ENCODE measurements at regions not wholly inside any gene's neighbourhood (a gene's known extent, or its start where the extent isn't known, plus 50 kb on each side); places are given as distances from the start of the nearest gene placed in this dataset.

DNA sequence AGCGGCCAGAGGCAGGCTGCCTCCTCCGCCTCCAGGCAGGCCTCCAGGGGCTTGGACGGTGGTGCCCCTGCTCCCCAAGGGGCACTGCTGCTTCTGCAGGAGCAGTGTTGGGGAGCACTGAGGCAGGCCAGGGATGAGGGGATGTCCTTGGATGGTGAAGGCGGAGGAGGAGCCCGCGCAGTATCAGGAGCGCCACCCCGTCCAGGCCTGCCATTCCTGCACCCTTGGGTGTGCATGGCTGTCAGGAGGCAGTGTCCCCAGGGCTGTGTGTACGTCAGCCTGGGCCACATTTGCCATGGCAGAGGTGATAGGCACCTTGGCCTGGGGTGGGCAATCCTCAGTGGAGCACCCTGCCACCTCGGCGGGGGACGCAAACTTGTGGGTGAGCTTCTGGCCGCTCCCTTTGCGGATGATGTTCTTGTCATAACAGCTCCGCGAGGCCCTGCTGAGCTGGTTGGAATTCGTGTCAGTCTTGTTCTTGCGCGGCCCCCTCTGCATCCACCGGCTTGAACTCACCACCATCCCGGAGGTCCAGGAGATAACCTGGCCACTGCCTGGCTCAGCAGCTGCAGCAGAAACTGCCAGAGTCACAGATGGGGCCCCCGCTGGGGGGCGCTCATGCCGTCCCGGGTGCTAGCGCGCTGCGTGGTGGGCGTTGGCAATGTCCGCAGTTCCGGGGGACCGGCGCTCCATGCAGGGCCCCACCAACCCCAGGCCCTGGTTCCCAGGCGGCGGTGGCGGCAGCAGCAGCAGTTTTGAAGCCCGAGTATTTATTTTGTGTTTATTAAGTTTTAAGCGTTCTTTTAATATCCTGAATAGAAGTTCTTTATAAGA lies 182.3 kb upstream of the ADCY1 start:
- TF ChIP-seq ARNTL (CRISPR knock-in tag; IDR thresholded peaks at IDR 0.05; ENCODE audit: borderline replicate concordance, low read depth) (no peak), ZNF8 (CRISPR knock-in tag; IDR thresholded peaks at IDR 0.05) (no peak), RARB (CRISPR knock-in tag; IDR thresholded peaks at IDR 0.05) (no peak), TOX (CRISPR knock-in tag; IDR thresholded peaks at IDR 0.05; ENCODE audit: borderline replicate concordance) (no peak), ESRRG (CRISPR knock-in tag; IDR thresholded peaks at IDR 0.05) (no peak), ZFP30 (CRISPR knock-in tag; IDR thresholded peaks at IDR 0.05) (no peak), BACH2 (CRISPR knock-in tag; IDR thresholded peaks at IDR 0.05; ENCODE audit: borderline replicate concordance) (no peak), OSR1 (CRISPR knock-in tag; IDR thresholded peaks at IDR 0.05) (no peak), PPARA (CRISPR knock-in tag; IDR thresholded peaks at IDR 0.05; ENCODE audit: borderline replicate concordance) (no peak)
- TF ChIP-seq, protein P1, sequence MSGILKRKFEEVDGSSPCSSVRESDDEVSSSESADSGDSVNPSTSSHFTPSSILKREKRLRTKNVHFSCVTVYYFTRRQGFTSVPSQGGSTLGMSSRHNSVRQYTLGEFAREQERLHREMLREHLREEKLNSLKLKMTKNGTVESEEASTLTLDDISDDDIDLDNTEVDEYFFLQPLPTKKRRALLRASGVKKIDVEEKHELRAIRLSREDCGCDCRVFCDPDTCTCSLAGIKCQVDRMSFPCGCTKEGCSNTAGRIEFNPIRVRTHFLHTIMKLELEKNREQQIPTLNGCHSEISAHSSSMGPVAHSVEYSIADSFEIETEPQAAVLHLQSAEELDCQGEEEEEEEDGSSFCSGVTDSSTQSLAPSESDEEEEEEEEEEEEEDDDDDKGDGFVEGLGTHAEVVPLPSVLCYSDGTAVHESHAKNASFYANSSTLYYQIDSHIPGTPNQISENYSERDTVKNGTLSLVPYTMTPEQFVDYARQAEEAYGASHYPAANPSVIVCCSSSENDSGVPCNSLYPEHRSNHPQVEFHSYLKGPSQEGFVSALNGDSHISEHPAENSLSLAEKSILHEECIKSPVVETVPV (CRISPR knock-in tag; IDR thresholded peaks at IDR 0.05) = no peak
- TF ChIP-seq, protein P2, sequence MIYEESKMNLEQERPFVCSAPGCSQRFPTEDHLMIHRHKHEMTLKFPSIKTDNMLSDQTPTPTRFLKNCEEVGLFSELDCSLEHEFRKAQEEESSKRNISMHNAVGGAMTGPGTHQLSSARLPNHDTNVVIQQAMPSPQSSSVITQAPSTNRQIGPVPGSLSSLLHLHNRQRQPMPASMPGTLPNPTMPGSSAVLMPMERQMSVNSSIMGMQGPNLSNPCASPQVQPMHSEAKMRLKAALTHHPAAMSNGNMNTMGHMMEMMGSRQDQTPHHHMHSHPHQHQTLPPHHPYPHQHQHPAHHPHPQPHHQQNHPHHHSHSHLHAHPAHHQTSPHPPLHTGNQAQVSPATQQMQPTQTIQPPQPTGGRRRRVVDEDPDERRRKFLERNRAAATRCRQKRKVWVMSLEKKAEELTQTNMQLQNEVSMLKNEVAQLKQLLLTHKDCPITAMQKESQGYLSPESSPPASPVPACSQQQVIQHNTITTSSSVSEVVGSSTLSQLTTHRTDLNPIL (CRISPR knock-in tag; IDR thresholded peaks at IDR 0.05; ENCODE audit: low read depth) = no peak
- TF ChIP-seq, protein P3, sequence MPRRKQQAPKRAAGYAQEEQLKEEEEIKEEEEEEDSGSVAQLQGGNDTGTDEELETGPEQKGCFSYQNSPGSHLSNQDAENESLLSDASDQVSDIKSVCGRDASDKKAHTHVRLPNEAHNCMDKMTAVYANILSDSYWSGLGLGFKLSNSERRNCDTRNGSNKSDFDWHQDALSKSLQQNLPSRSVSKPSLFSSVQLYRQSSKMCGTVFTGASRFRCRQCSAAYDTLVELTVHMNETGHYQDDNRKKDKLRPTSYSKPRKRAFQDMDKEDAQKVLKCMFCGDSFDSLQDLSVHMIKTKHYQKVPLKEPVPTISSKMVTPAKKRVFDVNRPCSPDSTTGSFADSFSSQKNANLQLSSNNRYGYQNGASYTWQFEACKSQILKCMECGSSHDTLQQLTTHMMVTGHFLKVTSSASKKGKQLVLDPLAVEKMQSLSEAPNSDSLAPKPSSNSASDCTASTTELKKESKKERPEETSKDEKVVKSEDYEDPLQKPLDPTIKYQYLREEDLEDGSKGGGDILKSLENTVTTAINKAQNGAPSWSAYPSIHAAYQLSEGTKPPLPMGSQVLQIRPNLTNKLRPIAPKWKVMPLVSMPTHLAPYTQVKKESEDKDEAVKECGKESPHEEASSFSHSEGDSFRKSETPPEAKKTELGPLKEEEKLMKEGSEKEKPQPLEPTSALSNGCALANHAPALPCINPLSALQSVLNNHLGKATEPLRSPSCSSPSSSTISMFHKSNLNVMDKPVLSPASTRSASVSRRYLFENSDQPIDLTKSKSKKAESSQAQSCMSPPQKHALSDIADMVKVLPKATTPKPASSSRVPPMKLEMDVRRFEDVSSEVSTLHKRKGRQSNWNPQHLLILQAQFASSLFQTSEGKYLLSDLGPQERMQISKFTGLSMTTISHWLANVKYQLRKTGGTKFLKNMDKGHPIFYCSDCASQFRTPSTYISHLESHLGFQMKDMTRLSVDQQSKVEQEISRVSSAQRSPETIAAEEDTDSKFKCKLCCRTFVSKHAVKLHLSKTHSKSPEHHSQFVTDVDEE (CRISPR knock-in tag; IDR thresholded peaks at IDR 0.05) = no peak

Measured in SK-N-SH treated with all-trans-retinoic acid at 6 μM for 48 hours (cell line).